Neural progenitor cell (in vitro differentiated cells): ENCODE measurements at regions not wholly inside any gene's neighbourhood (a gene's known extent, or its start where the extent isn't known, plus 50 kb on each side); places are given as distances from the start of the nearest gene placed in this dataset.

Experiments used
- DNase-seq: peaks from one replicate; pipeline ENCODE4 v3.0.0-alpha.2; 2016; ENCODE audit warnings: low spot score
- H2AFZ ChIP-seq: fragments of 200-600 bp; sonication (generic); replicated peaks from 2 replicates; pipeline ENCODE4 v1.6.1; 2016; ENCODE audit warnings: antibody characterized with exemption
- H3F3A ChIP-seq: fragments of 200-600 bp; sonication (generic); 2 replicates; pipeline ENCODE4 v1.6.1; 2016; ENCODE audit warnings: antibody characterized with exemption, low read depth
- H3K27ac ChIP-seq: fragments of 200-600 bp; sonication (generic); 2 replicates; pipeline ENCODE4 v1.5.1; 2016; ENCODE audit warnings: mild to moderate bottlenecking
- H3K27me3 ChIP-seq: fragments of 200-600 bp; sonication (generic); 2 replicates; pipeline ENCODE4 v1.6.1; 2016; ENCODE audit warnings: mild to moderate bottlenecking, moderate library complexity
- H3K36me3 ChIP-seq: fragments of 200-600 bp; sonication (generic); 2 replicates; pipeline ENCODE4 v1.5.1; 2016
- H3K4me1 ChIP-seq: fragments of 200-600 bp; sonication (generic); 2 replicates; pipeline ENCODE4 v1.6.1; 2016; ENCODE audit warnings: mixed run types
- H3K4me2 ChIP-seq: fragments of 200-600 bp; sonication (generic); 2 replicates; pipeline ENCODE4 v1.6.1; 2016
- H3K4me3 ChIP-seq: fragments of 200-600 bp; sonication (generic); 2 replicates; pipeline ENCODE4 v1.5.1; 2016
- H3K79me2 ChIP-seq: fragments of 200-600 bp; sonication (generic); 2 replicates; pipeline ENCODE4 v1.6.1; 2016; ENCODE audit warnings: low read depth
- H3K9ac ChIP-seq: fragments of 200-600 bp; sonication (generic); 2 replicates; pipeline ENCODE4 v1.6.1; 2016
- H3K9me3 ChIP-seq: fragments of 200-600 bp; sonication (generic); 2 replicates; pipeline ENCODE4 v1.5.1; 2016; ENCODE audit warnings: low read depth
- H4K20me1 ChIP-seq: fragments of 200-600 bp; sonication (generic); 2 replicates; pipeline ENCODE4 v1.6.1; 2016; ENCODE audit warnings: low read depth
- H3K27ac Mint-ChIP-seq: 3 replicates; pipeline ENCODE4 v1.8.0; 2021; ENCODE audit warnings: mixed read lengths
- H3K27me3 Mint-ChIP-seq: 2 replicates; pipeline ENCODE4 v1.8.0; 2022; ENCODE audit warnings: low read depth, mild to moderate bottlenecking, inconsistent platforms, moderate library complexity, mixed read lengths; ENCODE audit not compliant: insufficient read depth
- H3K36me3 Mint-ChIP-seq: 3 replicates; pipeline ENCODE4 v1.8.0; 2021; ENCODE audit warnings: mixed read lengths
- H3K4me1 Mint-ChIP-seq: 3 replicates; pipeline ENCODE4 v1.8.0; 2021; ENCODE audit warnings: mixed read lengths
- H3K4me3 Mint-ChIP-seq: 3 replicates; pipeline ENCODE4 v1.8.0; 2021; ENCODE audit warnings: mild to moderate bottlenecking, moderate library complexity, mixed read lengths
- H3K9me3 Mint-ChIP-seq: 3 replicates; pipeline ENCODE4 v1.8.0; 2020; ENCODE audit warnings: mixed read lengths
- EZH2 ChIP-seq: fragments of 200-600 bp; sonication (generic); IDR thresholded peaks from 2 replicates; pipeline ENCODE4 v1.6.1; 2017; ENCODE audit warnings: antibody characterized with exemption, mild to moderate bottlenecking, moderate library complexity
- EZH2phosphoT487 ChIP-seq: fragments of 200-600 bp; sonication (generic); IDR thresholded peaks from 2 replicates; pipeline ENCODE4 v1.6.1; 2017; ENCODE audit warnings: antibody characterized with exemption
- TF ChIP-seq, protein P1 (sequence below): fragments of 200-600 bp; sonication (generic); IDR thresholded peaks from 2 replicates; pipeline ENCODE4 v1.5.1; 2017; ENCODE audit warnings: antibody characterized with exemption, mild to moderate bottlenecking

DNA sequence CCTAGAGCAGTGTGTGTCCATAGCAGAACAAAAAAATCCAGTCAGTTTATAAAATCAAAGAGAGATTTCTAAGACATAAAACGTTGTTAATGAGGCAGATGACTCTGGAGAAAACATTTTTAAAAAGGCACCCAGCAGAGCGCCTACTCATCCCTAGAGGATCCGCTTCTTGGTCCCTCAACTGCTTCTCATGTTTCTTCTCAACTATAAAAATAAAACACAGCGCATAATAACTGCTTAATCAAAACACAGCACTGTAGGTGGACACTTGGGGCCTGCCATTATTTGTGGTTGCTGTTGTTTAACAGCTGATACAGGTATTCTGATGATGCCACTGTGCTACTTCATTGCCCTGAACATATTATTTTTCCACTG is 347.9 kb downstream of the FGF9 start:
- Histone ChIP-seq H3K36me3 (no peaks in the 10 kb centered on the region), H3K27ac (no peak overlapping the region), H3K9ac (no peak overlapping the region), H3K79me2 (no peaks in the 10 kb centered on the region), H3K4me1 (no peaks in the 10 kb centered on the region), H3K4me2 (no peak overlapping the region), H4K20me1 (no peaks in the 10 kb centered on the region), H3F3A (peaks cover 24% of the 10 kb centered on the region), H3K27me3 (no peaks in the 10 kb centered on the region), H3K9me3 (no peaks in the 10 kb centered on the region), H2AFZ (no peak overlapping the region), H3K4me3 (no peak overlapping the region)
- H3K4me1 Mint-ChIP-seq: no peaks in the 10 kb centered on the region
- H3K36me3 Mint-ChIP-seq: no peaks in the 10 kb centered on the region
- DNase-seq: no peak
- H3K9me3 Mint-ChIP-seq: no peaks in the 10 kb centered on the region
- TF ChIP-seq EZH2 (no peak), EZH2phosphoT487 (no peak)
- TF ChIP-seq, protein P1, sequence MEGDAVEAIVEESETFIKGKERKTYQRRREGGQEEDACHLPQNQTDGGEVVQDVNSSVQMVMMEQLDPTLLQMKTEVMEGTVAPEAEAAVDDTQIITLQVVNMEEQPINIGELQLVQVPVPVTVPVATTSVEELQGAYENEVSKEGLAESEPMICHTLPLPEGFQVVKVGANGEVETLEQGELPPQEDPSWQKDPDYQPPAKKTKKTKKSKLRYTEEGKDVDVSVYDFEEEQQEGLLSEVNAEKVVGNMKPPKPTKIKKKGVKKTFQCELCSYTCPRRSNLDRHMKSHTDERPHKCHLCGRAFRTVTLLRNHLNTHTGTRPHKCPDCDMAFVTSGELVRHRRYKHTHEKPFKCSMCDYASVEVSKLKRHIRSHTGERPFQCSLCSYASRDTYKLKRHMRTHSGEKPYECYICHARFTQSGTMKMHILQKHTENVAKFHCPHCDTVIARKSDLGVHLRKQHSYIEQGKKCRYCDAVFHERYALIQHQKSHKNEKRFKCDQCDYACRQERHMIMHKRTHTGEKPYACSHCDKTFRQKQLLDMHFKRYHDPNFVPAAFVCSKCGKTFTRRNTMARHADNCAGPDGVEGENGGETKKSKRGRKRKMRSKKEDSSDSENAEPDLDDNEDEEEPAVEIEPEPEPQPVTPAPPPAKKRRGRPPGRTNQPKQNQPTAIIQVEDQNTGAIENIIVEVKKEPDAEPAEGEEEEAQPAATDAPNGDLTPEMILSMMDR: no peak
- H3K4me3 Mint-ChIP-seq: no peak overlapping the region
- no peaks in the 10 kb centered on the region for H3K27me3 Mint-ChIP-seq
- H3K27ac Mint-ChIP-seq: no peak overlapping the region

DNA sequence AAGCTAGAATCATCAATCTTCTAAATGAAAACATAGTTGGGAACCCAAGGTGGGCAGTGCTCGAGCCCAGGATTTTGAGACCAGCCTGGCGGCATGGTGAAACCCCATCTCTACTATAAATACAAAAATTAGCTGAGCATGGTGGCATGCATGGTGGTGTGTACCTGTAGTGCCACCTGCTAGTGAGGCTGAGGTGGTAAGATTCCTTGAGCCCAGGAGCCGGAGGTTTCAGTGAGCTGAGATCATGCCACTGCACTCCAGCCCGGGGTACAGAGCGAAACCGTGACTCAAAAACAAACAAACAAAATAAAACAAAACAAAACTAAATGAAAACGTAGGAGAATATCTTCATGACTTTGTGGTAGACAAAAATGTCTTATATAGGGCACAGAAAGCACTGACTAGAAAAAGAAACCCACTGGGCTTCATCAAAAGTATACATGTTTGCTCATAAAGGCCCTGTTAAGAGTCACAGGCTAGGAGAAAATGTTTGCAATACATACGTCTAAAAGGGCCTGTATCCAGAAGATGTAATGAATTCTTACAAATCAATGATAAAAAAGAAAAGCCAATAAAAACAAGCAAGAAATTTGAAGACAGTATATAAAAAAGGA is 353.6 kb downstream of the FGF9 start:
- peaks cover 25% of the 10 kb centered on the region for H3F3A ChIP-seq
- no peaks in the 10 kb centered on the region for H3K27me3 ChIP-seq
- no peaks in the 10 kb centered on the region for H3K4me1 Mint-ChIP-seq
- no peak for DNase-seq
- H3K4me3 ChIP-seq: no peak overlapping the region
- H3K36me3 ChIP-seq: no peaks in the 10 kb centered on the region
- H3K27me3 Mint-ChIP-seq: peaks cover 2% of the 10 kb centered on the region
- H3K79me2 ChIP-seq: no peaks in the 10 kb centered on the region
- no peak overlapping the region for H3K27ac ChIP-seq
- TF ChIP-seq, protein P1: no peak
- no peak for TF ChIP-seq EZH2phosphoT487
- TF ChIP-seq EZH2: no peak
- H3K9ac ChIP-seq: no peak overlapping the region
- no peak overlapping the region for H2AFZ ChIP-seq
- H3K9me3 Mint-ChIP-seq: no peaks in the 10 kb centered on the region
- no peaks in the 10 kb centered on the region for H4K20me1 ChIP-seq
- no peak overlapping the region for H3K27ac Mint-ChIP-seq
- no peak overlapping the region for H3K4me2 ChIP-seq
- H3K9me3 ChIP-seq: no peaks in the 10 kb centered on the region
- no peak overlapping the region for H3K4me3 Mint-ChIP-seq
- no peaks in the 10 kb centered on the region for H3K36me3 Mint-ChIP-seq
- H3K4me1 ChIP-seq: no peaks in the 10 kb centered on the region

DNA sequence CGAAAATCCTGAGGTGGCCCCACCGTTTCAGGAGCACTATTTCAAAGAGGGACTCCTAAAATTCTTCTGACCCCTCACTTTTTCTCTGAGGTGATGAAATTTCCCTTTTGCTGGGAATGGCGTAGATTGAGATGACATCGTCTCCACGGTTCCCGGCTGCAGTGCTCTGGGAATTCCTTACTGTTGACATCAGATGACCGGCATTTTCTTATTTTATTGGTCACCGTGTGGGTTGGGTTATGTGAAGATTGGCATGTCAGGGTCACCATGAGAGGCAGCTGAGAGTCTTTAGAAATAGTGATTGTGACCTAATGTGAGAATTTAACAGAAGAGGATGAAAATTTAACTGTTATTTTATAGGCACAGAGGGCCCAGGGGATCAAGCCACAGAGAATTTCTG is 356.7 kb downstream of the FGF9 start:
- no peaks in the 10 kb centered on the region for H3K79me2 ChIP-seq
- no peaks in the 10 kb centered on the region for H3K9me3 ChIP-seq
- H3K4me1 ChIP-seq: no peaks in the 10 kb centered on the region
- TF ChIP-seq EZH2: no peak
- no peak for TF ChIP-seq EZH2phosphoT487
- TF ChIP-seq, protein P1: no peak
- H3K9ac ChIP-seq: no peak overlapping the region
- peaks cover 7% of the 10 kb centered on the region for H3F3A ChIP-seq
- no peaks in the 10 kb centered on the region for H3K27me3 ChIP-seq
- Mint-ChIP-seq H3K27me3 (peaks cover 2% of the 10 kb centered on the region), H3K36me3 (no peaks in the 10 kb centered on the region), H3K4me1 (no peaks in the 10 kb centered on the region), H3K9me3 (no peaks in the 10 kb centered on the region), H3K27ac (no peak overlapping the region), H3K4me3 (no peak overlapping the region)
- no peaks in the 10 kb centered on the region for H3K36me3 ChIP-seq
- H3K4me3 ChIP-seq: no peak overlapping the region
- no peak overlapping the region for H3K27ac ChIP-seq
- no peak overlapping the region for H3K4me2 ChIP-seq
- H4K20me1 ChIP-seq: no peaks in the 10 kb centered on the region
- no peak for DNase-seq
- H2AFZ ChIP-seq: no peak overlapping the region
